HG02571 (cell line): ENCODE measurements at regions not wholly inside any gene's neighbourhood (a gene's known extent, or its start where the extent isn't known, plus 50 kb on each side); places are given as distances from the start of the nearest gene placed in this dataset.

Source experiments
- ATAC-seq: cut with Tn5 transposase; IDR thresholded peaks from one replicate; pipeline ENCODE4 v1.9.1; 2021; ENCODE audit warnings: mild to moderate bottlenecking, moderate library complexity; ENCODE audit not compliant: unreplicated experiment

GRCh38 chr5:105978011-105978410 is 1692.7 kb downstream of the EFNA5 start:
- no peak for ATAC-seq

DNA sequence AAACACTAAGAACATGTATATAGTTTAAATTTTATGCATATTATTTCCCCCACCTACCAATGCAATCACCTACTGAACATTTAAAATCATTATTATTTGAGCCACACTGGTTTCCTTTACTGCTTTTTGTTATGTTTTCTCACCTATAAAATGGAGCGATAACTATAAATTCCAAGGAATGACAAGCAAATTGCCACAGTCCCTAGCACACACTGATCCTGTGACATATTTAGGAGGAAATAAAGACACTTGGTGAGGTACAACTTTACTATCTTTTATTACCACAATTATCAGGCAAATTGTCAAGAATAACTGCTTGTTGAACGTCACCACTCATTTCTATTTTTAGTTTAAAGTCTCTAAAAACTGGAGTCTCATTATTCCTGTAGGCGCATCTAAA is 1693.6 kb downstream of the EFNA5 start:
- ATAC-seq: no peak

GRCh38 chr5:105970919-105971318 is 1699.8 kb downstream of the EFNA5 start:
- ATAC-seq: no peak

- ATAC-seq: no peak
These were observed 1701.8 kb downstream of the EFNA5 start for GRCh38 chr5:105968981-105969380.

DNA sequence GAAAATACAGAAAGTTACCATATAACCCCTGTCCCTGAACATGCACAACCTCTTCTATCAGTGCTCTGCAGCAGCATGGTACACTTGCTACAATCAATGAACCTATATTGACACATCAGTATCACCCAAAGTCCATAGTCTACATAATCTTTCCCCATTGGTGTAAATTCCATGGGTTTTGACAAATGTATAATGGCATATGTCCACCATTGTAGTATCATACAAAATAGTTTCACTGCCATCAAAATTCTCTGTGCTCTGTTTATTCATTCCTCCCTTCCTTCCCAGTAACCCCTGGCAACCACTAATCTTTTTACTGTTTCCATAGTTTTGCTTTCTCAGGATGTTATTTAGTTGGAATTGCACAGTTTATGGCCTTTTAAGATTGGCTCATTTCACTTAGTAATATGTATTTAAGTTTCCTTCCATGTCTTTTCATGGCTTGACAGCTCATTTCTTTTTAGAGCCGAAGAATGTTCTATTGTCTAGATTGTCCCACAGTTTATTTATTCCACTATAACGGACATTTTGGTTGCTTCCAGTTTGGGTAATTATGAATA is 1707.0 kb downstream of the EFNA5 start:
- no peak for ATAC-seq

DNA sequence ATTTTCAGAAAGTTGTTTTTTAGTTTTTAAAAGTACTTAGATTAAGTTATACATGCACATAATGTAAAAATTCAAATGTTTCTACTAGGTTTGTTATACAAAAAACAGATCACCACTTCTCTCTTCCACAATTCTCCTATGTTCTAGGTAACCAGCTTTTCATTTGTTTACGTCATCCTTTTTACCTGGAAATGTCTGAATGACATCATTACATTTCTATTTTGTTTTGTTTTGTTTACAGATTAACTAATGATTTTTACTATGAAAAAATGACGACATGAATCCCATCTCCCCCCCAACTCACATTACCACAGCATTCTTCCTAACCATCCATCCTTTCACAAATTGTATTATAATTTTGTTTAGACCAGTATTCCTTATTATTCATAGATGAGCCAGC is 1709.2 kb downstream of the EFNA5 start:
- no peak for ATAC-seq

- ATAC-seq: no peak
These were observed 1714.1 kb downstream of the EFNA5 start for GRCh38 chr5:105956456-105957196.

GRCh38 chr5:105954341-105954740 is 1716.4 kb downstream of the EFNA5 start:
- no peak for ATAC-seq

- ATAC-seq: no peak
These were observed 1717.1 kb downstream of the EFNA5 start for GRCh38 chr5:105953616-105954015.

DNA sequence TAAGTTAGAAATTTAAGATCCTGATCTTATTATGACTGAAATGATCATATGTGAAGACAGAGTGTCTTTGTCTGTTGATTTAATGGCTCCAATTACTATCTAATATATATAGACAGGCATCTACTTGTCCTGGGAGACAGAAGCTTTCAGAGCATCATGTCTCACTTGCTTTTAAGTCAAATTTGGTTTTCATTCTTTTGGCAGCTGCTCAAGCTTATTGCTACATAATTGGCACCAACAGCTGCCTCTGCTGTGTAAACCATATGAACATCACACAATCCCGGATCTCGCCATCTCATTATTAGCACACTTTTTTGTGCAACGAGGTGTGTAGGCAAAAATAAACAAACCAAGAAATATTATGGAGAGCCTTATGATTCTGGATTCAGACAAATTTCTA is 1717.9 kb downstream of the EFNA5 start:
- ATAC-seq: no peak

DNA sequence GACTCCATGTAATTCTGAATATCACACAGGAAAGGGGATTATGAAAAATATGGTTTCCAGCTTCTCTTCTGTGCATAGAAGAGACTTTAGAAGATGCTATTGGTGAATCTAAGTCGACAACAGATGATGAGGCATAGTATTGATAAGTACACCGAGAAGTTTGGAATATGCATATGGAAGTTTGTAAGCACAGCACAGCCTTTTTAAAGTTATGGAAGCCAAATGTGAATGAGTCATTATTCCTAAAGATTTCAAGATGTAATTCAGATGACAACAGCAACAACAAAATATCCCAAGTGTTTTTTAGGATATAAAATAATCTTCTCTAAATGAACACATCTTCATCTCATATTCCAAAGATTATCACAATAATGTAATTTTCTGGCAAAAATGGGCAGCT is 1723.3 kb downstream of the EFNA5 start:
- ATAC-seq: no peak

DNA sequence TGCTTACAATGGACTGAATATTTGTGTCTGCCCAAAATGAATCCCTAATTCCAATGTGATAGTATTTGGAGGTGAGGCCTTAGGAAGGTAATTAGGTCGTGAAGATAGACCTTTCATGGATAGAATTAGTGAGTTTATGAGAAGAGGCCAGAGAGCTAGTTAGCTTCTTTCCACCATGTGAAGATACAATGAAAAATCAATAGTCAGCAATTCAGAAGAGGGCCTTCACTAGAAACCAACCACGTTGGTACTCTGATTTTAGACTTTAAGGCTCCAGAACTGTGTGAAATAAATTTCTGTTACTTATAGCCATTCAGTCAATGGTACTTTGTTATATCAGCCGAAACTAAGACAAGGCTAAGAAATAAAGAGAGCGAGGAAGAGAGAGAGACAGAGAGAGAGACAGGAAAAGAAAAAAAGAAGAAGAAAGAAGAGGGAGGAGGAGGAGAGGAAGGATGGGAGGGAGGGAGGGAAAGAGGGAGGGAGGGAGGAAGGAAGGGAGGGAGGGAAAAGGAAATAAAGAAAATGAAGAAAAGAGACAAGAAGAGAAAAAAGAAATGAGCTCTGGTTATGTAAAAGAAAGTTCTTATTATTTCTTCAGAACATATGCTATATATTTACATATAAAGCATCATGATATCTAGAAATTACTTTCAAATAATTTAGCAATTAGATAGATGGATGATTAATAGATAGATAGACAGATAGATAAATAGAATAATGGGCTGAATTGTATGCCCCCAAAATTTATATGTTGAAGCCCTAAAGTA is 1725.3 kb downstream of the EFNA5 start:
- no peak for ATAC-seq

DNA sequence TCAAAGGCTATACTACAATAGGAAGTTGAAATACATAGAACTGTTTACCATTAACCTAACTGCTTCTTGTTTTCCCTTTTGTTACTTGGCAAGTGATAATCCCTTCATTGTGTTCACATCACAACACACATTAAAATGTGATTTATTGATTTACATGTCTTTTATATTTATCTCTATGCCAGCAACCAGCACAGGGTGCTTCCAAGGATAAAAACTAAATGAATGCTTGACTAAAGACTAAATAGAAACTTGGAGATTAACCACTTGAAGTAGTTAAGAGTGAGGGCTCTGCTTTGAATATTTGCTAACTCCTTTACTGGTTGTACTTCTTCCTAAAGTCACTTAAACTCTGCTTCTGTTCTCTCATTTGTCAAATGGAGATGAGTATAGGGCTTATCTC is 1730.6 kb downstream of the EFNA5 start:
- ATAC-seq: no peak

DNA sequence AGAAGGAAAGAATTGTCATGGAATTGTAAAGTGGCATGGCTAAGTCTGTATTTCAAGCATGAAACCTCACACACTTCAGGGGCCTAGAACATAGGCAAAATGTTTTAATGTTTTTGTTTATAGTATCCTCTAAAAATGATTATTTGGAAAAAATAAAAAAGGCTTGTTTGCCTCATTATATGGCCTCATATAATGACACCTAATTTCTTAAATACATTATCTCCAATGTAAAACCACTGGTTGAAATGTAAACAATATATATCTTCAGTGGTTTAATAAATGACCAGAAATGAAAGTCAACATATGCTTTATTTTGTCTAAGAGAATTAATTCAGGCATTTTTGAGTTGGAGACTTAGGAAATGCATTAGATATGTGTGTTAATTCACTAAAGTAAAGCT is 1736.6 kb downstream of the EFNA5 start:
- no peak for ATAC-seq

DNA sequence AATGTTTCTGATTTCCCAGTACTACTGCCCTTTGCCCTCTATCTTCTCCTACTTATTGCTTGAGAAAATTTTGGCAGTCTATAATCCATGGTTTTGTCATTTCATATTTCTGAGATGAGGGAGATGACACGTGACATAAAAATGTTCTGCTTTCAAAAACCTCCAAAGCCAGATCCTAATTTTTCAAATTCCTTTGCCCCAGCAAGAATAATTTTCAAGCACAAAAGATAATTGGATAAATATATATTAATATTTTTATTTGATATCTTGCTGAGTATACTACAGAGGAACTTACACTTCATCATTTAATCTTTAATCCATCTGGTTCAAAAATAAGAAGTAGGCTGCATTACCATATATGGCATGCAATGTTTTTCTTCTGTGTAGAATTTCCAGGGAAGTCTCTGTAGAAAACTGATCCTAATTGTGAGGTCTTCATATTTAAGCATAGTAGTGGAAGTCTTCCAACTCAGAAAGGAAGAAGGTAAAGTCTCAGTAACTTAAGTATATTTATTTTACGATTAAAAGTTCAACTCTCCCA is 1738.8 kb downstream of the EFNA5 start:
- no peak for ATAC-seq

GRCh38 chr5:105929858-105930257 is 1740.9 kb downstream of the EFNA5 start:
- no peak for ATAC-seq

DNA sequence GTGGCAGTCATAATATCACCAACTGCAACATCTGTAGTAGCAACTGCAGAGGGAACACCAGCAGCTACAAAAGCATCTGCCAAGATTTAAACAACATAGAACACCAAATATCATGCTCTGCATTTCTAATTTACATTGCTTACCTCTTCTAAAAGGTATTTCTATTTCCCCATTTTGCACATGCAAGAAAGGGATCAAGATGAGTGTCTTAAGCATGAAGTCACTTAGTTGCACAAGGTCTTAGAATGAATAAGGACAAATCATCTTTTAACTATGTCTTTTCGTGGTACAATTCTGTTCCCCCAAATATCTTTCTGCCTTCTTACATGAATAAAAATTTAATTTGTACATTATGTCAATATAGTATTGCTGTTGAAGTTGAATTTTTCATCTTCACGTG is 1746.4 kb downstream of the EFNA5 start:
- ATAC-seq: no peak

- no peak for ATAC-seq
These were observed 1748.2 kb downstream of the EFNA5 start for GRCh38 chr5:105922574-105922973.

GRCh38 chr5:105922080-105922479 is 1748.7 kb downstream of the EFNA5 start:
- no peak for ATAC-seq

GRCh38 chr5:105917189-105917588 is 1753.5 kb downstream of the EFNA5 start:
- ATAC-seq: no peak

DNA sequence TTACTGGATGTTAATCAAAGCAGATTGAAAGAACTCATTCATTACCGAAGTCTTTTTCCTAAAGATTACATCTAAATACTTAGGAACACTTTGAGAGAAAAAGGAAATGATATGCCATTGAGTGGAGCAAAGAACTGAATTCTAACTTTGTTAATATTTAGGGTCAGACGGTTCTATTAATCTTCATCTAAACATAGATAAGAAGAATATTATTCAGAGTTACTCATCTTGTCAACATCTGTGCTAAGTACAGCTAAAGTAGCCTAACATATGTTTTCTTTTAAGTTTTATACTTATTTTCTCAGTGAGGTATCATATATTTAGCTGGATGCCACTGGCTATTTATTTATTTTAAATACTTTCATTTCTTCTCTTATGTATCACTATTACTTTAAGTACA is 1763.7 kb downstream of the EFNA5 start:
- no peak for ATAC-seq

GRCh38 chr5:105905392-105905791 is 1765.3 kb downstream of the EFNA5 start:
- ATAC-seq: no peak
